Inflammatory macrophage treated with lipopolysaccharide for 1 hour (primary cell): ENCODE measurements at regions not wholly inside any gene's neighbourhood (a gene's known extent, or its start where the extent isn't known, plus 50 kb on each side); places are given as distances from the start of the nearest gene placed in this dataset.
A peak's percentile ranks its signal among the peaks of the same experiment; 100 is the strongest.

Experiments
- DNase-seq, 2 donors: peaks; one replicate each; pipeline ENCODE4 v3.0.0-alpha.2; 2020 to 2022

- no peak for DNase-seq
Observed at GRCh38 chr17:73990290-73990689, 213.2 kb upstream of the RPL38 start.

- no peak for DNase-seq
Observed at GRCh38 chr17:73991260-73991659, 212.2 kb upstream of the RPL38 start.

GRCh38 chr17:73994946-73995345 lies 208.5 kb upstream of the RPL38 start:
- no peak for DNase-seq

- no peak for DNase-seq
Observed at GRCh38 chr17:73997059-73997458, 206.4 kb upstream of the RPL38 start.

GRCh38 chr17:73998249-73998648 lies 205.2 kb upstream of the RPL38 start:
- no peak for DNase-seq

GRCh38 chr17:73998653-73999645 lies 204.5 kb upstream of the RPL38 start:
- peak in 1 of 2 donors; percentile 51 for DNase-seq

GRCh38 chr17:74001145-74001544 lies 202.3 kb upstream of the RPL38 start:
- DNase-seq, result no peak

GRCh38 chr17:74002241-74002640 lies 201.2 kb upstream of the RPL38 start:
- DNase-seq, result no peak

GRCh38 chr17:74004056-74004455 lies 199.4 kb upstream of the RPL38 start:
- DNase-seq, result no peak

- no peak for DNase-seq
Observed at GRCh38 chr17:74005790-74006189, 197.7 kb upstream of the RPL38 start.

GRCh38 chr17:74006371-74006770 lies 197.1 kb upstream of the RPL38 start:
- no peak for DNase-seq

- peak; percentile 25 to 28 for DNase-seq
Observed at GRCh38 chr17:74008196-74008595, 195.3 kb upstream of the RPL38 start.

GRCh38 chr17:74009056-74009625 lies 194.3 kb upstream of the RPL38 start:
- no peak for DNase-seq

- no peak for DNase-seq
Observed at GRCh38 chr17:74010903-74011302, 192.6 kb upstream of the RPL38 start.

GRCh38 chr17:74011966-74012365 lies 191.5 kb upstream of the RPL38 start:
- no peak for DNase-seq

- DNase-seq, result peak in 1 of 2 donors; percentile 3
Observed at GRCh38 chr17:74012465-74012864, 191.0 kb upstream of the RPL38 start.

- no peak for DNase-seq
Observed at GRCh38 chr17:74015316-74015715, 188.2 kb upstream of the RPL38 start.

- DNase-seq, result no peak
Observed at GRCh38 chr17:74015990-74016389, 187.5 kb upstream of the RPL38 start.

- DNase-seq, result no peak
Observed at GRCh38 chr17:74016461-74016860, 187.0 kb upstream of the RPL38 start.

GRCh38 chr17:74017466-74017865 lies 186.0 kb upstream of the RPL38 start:
- no peak for DNase-seq

GRCh38 chr17:74018115-74018514 lies 185.4 kb upstream of the RPL38 start:
- DNase-seq, result no peak

GRCh38 chr17:74019271-74019670 lies 184.2 kb upstream of the RPL38 start:
- DNase-seq, result no peak

- DNase-seq, result no peak
Observed at GRCh38 chr17:74019860-74020259, 183.6 kb upstream of the RPL38 start.

GRCh38 chr17:74020522-74020921 lies 183.0 kb upstream of the RPL38 start:
- DNase-seq, result no peak
